ENCODE measurements at regions not wholly inside any gene's neighbourhood (a gene's known extent, or its start where the extent isn't known, plus 50 kb on each side); places are given as distances from the start of the nearest gene placed in this dataset.

GRCh38 chr15:98178861-98179260, 218.4 kb downstream of the ARRDC4 start (continued):
- no peak for TF ChIP-seq ZNF512 (CRISPR knock-in tag; IDR thresholded peaks at IDR 0.05; ENCODE audit: borderline replicate concordance)

GRCh38 chr15:98187549-98187948, 227.0 kb downstream of the ARRDC4 start:
- no peak for TF ChIP-seq PRDM15 (CRISPR knock-in tag; IDR thresholded peaks at IDR 0.05)
- TF ChIP-seq FOXJ3 (CRISPR knock-in tag; IDR thresholded peaks at IDR 0.05; ENCODE audit: borderline replicate concordance) = no peak
- no peak for TF ChIP-seq NFE2L1 (CRISPR knock-in tag; IDR thresholded peaks at IDR 0.05)
- TF ChIP-seq MAX (CRISPR knock-in tag; IDR thresholded peaks at IDR 0.05) = no peak
- TF ChIP-seq E2F5 (CRISPR knock-in tag; IDR thresholded peaks at IDR 0.05) = no peak
- no peak for TF ChIP-seq ATF3 (CRISPR knock-in tag; conservative IDR thresholded peaks at IDR 0.05)
- POLR2A ChIA-PET = no interaction called here
- no peak overlapping the region for H3K27ac Mint-ChIP-seq

GRCh38 chr15:98190914-98191313, 230.4 kb downstream of the ARRDC4 start:
- Mint-ChIP-seq H3K4me1 (no peaks in the 10 kb centered on the region), H3K27me3 (ENCODE audit: low read depth) (no peaks in the 10 kb centered on the region; the same call in 1 of the 2 replicates), H3K27ac (no peak overlapping the region), H3K4me3 (no peak overlapping the region), H3K36me3 (peaks cover 5% of the 10 kb centered on the region; the same call in 1 of the 2 replicates), H3K9me3 (peaks cover 6% of the 10 kb centered on the region)
- DNase-seq (ENCODE audit: low spot score) = no peak
- POLR2A ChIA-PET = no interaction called here
- CTCF ChIA-PET = no interaction called here
- no peak for ATAC-seq
- no peak for TF ChIP-seq ZNF396 (CRISPR knock-in tag; IDR thresholded peaks at IDR 0.05; ENCODE audit: borderline replicate concordance)
- TF ChIP-seq OVOL2 (CRISPR knock-in tag; IDR thresholded peaks at IDR 0.05; ENCODE audit: borderline replicate concordance) = no peak
- TF ChIP-seq ERG (CRISPR knock-in tag; IDR thresholded peaks at IDR 0.05) = no peak

More at GRCh38 chr15:98187549-98187948, 227.0 kb downstream of the ARRDC4 start:
- Mint-ChIP-seq H3K9me3 (peaks cover 6% of the 10 kb centered on the region), H3K4me3 (no peak overlapping the region), H3K4me1 (no peaks in the 10 kb centered on the region), H3K36me3 (peaks cover 5% of the 10 kb centered on the region; the same call in 1 of the 2 replicates), H3K27me3 (ENCODE audit: low read depth) (no peaks in the 10 kb centered on the region; the same call in 1 of the 2 replicates)
- no peak for ATAC-seq
- CTCF ChIA-PET = no interaction called here
- DNase-seq (ENCODE audit: low spot score) = no peak

GRCh38 chr15:98195796-98196195, 235.3 kb downstream of the ARRDC4 start:
- ChIA-PET POLR2A (interaction anchor here (0.7 kb wide), 1 partner anchor 13 kb away, joined by 3 read pairs; no protein-coding TSS in a partner anchor), CTCF (interaction anchor here (2.1 kb wide), 1 partner anchor 18 kb away, joined by 8 read pairs; no protein-coding TSS in a partner anchor)
- ATAC-seq = no peak
- TF ChIP-seq FOXJ3 (CRISPR knock-in tag; IDR thresholded peaks at IDR 0.05; ENCODE audit: borderline replicate concordance) (no peak), FOXP1 (CRISPR knock-in tag; IDR thresholded peaks at IDR 0.05; ENCODE audit: borderline replicate concordance) (no peak), ATF2 (CRISPR knock-in tag; IDR thresholded peaks at IDR 0.05; ENCODE audit: borderline replicate concordance, low read depth) (no peak), NR1H2 (CRISPR knock-in tag; IDR thresholded peaks at IDR 0.05) (no peak), OVOL2 (CRISPR knock-in tag; IDR thresholded peaks at IDR 0.05; ENCODE audit: borderline replicate concordance) (no peak), ZBTB43 (CRISPR knock-in tag; IDR thresholded peaks at IDR 0.05) (no peak), USF2 (CRISPR knock-in tag; IDR thresholded peaks at IDR 0.05) (no peak), GTF2I (CRISPR knock-in tag; conservative IDR thresholded peaks at IDR 0.05) (no peak)
- Mint-ChIP-seq H3K9me3 (peaks cover 3% of the 10 kb centered on the region), H3K4me3 (no peak overlapping the region), H3K27me3 (ENCODE audit: low read depth) (no peaks in the 10 kb centered on the region), H3K27ac (no peak overlapping the region), H3K36me3 (peaks cover 2% of the 10 kb centered on the region; the same call in 1 of the 2 replicates), H3K4me1 (peaks cover 6% of the 10 kb centered on the region)
- no peak for DNase-seq (ENCODE audit: low spot score)

Measured in WTC11 (cell line).